GM12892 (cell line): ENCODE measurements at regions not wholly inside any gene's neighbourhood (a gene's known extent, or its start where the extent isn't known, plus 50 kb on each side); places are given as distances from the start of the nearest gene placed in this dataset.

Experiments used
- POLR2A ChIP-seq: IDR thresholded peaks from 2 replicates; pipeline ENCODE4 v1.6.1; 2011; ENCODE audit warnings: low read depth, low read length, control low read depth
- POLR2AphosphoS5 ChIP-seq: IDR thresholded peaks from 2 replicates; pipeline ENCODE4 v1.6.1; 2011; ENCODE audit warnings: low read depth, low read length, control low read depth
- TAF1 ChIP-seq: IDR thresholded peaks from 2 replicates; pipeline ENCODE4 v1.6.1; 2011; ENCODE audit warnings: low read depth, mild to moderate bottlenecking, control low read depth, low read length, borderline replicate concordance

DNA sequence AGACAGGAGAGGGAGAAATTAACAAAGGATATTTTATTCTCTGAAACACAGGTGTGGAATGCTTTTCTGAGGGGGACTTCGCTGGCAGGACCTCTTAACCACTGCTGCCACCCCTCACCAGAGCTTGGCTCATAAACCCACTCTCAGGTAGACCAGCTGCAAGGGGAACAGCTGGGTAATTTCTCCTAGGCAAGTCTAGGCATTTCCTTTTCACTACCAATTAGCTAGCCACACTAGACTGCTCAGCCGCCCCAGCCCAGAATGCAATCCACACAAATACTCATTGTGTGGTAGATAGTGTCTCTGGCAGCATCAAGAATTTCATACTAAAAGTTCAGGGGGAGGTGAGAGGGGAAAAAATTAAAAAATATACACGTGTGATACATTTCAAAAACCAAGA lies 267.6 kb upstream of the ID4 start:
- TF ChIP-seq POLR2AphosphoS5 = no peak
- TF ChIP-seq POLR2A = no peak
- no peak for TF ChIP-seq TAF1
